Activated CD8-positive, alpha-beta memory T cell treated with anti-CD3 and anti-CD28 coated beads, Interleukin-2, amount 50 U/mL, for 48 hours (primary cell): ENCODE measurements at regions not wholly inside any gene's neighbourhood (a gene's known extent, or its start where the extent isn't known, plus 50 kb on each side); places are given as distances from the start of the nearest gene placed in this dataset.
"Not testable (repeated sequence)": the region's sequence is repeated elsewhere in the genome, so short reads cannot be mapped to it uniquely, and the experiment has no call there.

Experiments
- DNase-seq: peaks from one replicate; pipeline ENCODE4 v3.0.0-alpha.2; 2020

DNA sequence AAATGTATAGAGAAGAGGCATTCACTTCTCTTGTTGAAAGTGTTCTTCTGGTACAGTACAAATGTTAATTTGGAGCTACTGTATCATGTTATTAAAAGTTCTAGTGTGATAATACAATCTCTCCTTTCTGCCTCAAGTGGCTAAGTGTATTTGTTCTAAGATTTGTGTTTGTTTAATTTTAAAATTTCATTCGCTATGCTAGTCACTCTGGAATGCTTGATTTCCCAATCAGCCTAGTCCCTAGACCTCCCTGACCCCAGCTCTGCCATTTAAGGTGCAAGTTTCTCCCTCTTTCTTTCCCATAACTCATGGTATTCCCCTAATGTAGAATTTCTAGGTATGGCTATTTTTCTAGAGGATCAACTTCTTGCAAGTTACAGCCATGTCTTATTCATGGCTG lies 817.4 kb downstream of the STIM2 start:
- no peak for DNase-seq

DNA sequence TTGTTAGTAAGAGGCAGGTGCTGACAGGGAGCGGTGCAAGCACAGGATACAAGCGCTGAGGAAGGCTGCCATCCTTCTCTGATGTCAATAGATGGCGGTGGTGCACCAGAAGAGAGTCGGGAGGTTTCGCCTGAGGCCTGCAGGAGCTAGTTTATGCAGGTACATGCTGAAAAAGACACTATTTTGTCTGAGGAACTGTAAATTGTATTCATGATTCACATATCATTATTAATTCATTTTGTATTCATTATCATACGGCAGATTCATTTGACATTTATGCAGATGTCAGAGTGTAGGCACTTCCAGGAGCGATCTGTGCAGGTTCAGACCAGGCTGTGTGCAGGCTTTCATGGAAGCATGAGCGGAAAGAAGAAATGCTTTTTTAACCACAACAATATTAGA lies 824.0 kb downstream of the STIM2 start:
- peak; percentile 49 for DNase-seq

DNA sequence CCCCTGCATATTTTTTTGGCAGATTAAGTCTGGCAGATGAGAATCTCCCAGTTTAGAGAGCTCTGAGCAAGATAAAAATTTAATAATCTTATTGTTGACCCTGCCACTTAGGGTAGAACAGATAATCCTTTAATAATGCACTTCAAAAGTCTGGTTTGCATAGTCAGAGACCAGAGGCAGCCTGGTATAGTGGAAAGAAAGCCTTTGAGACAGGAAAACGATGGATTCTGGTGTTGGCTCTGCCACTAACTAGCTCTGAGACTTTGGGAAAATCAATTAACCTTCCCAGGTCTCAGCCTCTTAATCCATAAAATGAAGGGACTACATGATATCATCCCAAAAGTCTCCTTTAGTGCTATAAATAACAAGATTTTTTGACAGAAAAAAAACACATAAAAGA lies 824.5 kb downstream of the STIM2 start:
- no peak for DNase-seq

DNA sequence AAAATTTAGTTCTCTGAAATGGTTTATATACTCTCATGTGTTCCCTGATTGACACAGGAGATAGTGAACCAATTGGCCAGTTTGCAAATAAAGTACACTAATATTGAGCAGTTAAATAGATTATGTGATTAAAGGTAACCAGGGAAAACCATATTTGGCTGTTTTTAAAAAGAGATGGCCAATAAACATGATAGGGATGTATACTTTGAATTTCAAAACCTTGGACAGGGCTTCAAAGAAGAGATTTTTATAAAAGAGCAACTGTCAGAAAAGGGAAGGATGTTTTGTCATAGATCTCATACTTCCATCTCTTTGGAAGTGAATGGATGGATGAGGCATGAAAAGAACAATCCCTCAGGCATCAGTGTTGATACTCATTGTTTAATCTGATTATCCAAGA lies 825.3 kb downstream of the STIM2 start:
- no peak for DNase-seq

DNA sequence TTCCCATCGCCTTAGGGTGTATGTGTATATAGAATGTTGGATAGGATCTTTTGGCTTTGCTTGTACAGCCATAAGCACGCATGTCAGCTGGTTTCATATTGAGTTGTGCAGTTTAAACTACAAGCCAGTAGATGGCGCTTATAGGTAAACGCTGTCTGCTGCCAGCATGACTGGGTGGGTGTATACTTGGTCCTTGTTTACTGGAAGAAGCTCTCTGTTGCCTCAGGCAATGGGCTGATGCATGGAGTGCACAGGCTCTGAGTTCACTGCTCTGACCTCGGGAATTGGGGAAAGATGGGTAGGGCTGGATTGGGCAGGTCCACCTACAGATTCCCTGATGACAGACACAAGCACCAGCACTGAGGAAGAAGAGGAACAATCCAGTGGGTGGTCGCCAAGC lies 831.5 kb downstream of the STIM2 start:
- DNase-seq = no peak

DNA sequence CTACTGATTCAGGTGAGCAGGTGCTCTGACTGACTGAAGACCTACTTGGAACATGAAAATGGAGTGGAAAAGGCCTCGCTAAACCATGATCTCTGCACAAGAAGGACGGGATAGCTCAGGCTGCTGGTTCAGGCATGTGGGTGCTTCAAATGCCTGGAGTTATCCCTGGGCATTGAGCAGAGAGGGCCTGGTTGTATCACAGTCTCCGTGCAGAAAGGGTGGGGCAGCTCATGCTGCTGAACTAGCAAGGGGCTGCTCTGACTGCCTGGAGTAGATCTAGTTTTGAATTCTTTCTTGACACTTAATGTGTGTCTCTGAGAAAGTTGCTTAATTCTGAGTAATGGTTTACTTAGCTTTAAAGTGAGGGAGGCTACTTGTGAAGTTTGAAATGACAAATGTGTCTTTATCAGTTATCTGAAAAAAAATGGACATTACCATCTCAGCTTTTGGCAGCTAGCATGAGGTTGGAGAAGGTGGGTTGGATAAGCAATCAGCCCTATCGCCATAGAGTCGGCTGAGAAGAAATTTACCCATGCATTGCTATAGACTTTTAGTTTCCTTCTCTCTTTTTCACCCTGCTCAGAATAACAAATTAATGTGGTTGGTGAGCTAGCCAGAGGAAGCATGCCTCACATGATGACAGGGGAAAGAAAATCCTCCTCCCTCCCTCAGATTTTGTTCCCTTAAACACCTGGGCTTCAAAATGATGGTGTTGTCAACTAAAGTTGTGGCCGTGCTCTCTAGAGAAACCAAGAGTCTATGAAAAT lies 832.4 kb downstream of the STIM2 start:
- DNase-seq = no peak

DNA sequence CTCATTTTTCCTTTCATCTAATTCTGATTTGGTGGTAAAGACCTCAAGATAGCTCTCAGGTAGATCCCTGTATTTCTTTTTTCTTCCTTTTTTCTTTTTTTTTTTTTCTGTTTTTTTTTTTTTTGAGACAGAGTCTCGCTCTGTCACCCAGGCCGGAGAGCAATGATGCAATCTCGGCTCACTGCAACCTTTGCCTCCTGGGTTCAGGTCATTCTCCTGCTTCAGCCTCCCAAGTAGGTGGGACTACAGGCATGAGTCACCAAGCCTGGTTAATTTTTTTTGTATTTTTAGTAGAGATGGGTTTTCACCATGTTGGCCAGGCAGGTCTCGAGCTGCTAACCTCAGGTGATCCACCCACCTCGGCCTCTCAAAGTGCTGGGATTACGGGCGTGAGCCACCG lies 835.6 kb downstream of the STIM2 start:
- not testable (repeated sequence) for DNase-seq

DNA sequence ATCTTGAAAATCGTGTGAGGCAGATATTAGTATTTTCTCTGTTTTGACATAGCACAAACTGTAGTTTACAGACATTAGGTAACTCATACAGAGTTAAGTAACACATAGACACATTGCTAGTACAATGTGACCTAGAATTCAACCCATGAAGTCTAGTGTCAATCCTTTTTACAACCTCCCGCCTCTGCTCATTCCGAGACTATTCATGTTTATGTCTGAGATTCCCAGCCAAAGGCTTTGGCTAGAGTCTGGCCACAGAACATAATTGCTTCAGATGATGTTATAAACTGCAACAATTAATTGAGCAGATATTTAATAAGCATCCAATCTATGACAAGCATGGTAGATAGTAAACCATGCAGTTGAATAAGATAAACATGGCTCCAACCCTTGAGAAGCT lies 841.0 kb downstream of the STIM2 start:
- no peak for DNase-seq

DNA sequence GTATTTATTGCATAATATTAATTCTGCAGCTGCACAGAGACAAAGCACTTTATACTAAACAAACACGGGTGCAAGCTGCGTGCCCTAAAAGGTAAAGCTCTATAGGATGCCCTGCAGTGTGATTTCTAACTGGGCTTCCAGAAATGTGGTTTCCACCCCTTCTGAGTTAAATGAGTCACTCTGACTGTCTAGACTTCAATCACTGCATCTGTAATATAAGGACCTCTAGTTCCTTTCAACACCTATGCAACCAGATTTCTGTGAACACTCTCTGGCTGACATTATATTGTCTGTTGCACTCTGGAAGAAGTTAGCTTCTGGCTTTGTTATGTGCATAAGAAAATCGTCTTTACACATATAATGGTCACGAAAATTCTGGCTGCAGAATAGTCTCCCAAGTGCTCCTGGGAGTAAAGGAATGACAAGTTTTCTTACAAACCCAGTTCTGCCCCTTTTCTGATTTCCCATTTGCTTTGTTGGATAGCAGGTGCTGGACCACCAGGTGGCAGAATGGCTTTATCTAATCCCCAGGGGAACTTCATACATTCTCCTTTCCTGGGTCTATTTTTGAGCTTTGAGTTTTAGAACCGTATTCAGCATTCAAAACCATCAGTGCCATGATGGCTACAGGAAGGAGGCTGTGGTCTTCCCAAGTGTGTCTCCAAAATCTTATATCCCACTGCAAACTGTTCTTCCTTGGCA lies 842.2 kb downstream of the STIM2 start:
- no peak for DNase-seq

DNA sequence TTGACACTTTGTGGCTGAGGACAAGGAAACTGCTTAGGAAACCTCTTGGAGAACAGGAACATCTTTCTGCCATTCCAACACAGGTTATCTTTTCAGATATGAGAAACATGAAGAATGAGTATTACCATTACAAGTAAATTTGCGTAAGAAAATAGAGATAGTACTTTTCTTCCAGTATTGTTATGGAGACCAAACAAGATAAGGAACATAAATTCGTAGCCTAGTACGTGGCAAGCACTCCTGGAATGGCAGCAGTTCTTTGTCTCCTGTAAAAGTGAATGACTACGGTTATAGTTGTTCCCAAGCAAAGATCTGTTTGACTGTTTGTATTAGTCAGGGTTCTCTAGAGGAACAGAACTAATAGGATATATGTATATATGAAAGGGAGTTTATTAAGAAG lies 843.1 kb downstream of the STIM2 start:
- DNase-seq = no peak

DNA sequence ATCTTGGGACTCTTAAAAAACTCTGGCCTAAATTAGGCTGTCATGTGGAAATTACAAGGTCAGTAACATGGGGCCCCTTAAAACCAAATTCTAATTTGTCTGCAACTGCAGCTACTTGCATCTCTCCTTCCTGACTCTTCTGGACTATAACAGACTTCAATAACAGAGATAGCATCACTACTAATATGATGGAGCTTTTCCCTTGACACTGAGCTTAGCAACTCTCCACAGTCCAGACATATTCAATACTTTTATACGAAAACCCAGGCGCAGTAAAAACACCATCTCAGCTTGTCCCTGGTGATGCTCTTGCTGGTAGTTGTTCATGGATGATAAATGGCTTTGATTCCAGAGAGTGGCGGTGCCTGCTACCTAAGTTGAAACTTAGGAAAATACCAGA lies 850.4 kb downstream of the STIM2 start:
- no peak for DNase-seq

DNA sequence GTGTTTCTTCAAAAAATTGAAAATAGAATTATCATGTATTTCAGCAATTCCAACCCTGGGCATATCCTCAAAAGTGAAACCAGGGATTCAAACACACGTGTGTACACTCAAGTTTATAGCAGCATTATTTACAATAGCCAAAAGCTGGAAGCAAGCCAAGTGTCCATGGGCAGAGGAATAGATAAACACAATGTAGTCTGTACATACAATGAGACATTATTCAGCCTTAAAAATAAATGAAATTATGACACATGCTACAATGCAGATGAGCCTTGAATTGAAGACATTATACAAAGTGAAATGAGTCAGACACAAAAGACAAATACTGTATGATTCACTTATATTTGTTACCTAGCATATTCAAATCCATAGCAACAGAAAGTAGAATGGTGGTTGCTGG lies 853.4 kb downstream of the STIM2 start:
- no peak for DNase-seq

DNA sequence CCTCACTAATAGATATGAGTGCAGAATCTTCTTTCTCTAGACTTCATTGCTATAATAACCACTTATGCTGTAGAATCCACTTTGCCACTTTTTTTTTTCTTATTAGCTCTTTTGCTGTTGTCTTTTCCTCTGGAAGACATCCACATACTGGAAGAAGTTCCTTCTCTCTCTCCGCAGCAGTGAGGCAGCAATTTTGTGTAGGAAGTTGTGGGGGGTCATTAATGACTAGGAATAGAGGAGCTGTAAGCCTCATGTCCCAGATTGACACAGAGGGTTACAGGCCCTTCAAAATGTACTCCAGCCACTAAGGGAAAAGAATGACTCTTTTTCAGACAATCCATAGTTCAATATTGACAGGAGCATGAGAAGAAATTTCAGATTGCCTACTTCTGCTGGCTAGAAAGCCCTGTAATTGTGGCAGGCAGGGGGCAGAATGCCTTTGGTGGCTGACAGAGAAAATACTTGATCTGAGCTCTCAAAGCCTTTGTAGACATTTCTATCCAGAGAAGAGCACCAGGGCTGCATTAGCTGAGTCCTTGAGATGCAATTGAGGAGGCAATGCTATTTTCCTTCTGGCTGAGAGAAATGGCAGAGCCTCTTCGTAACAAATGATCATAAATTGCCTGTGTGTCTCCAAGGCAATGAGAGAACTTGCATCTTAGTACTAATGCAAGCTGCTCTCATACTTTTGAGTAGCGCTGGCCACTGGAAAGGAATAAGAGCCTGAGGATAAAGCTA lies 856.2 kb downstream of the STIM2 start:
- DNase-seq = no peak

DNA sequence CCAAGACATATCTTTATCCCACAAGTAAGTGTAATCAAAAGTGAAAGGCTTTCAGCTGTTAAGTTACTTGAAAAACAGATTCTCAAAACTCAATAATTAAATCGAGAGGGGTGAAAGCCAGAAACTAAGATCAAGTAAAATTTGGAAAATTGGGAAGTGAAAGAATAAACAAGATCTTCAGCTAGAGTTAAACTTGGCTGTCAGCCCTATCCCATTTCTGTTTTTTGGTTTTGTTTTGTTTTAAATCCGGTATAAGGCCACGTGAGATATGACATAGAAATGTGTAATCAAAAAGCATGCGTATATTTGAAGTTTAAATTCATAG lies 856.8 kb downstream of the STIM2 start:
- no peak for DNase-seq

DNA sequence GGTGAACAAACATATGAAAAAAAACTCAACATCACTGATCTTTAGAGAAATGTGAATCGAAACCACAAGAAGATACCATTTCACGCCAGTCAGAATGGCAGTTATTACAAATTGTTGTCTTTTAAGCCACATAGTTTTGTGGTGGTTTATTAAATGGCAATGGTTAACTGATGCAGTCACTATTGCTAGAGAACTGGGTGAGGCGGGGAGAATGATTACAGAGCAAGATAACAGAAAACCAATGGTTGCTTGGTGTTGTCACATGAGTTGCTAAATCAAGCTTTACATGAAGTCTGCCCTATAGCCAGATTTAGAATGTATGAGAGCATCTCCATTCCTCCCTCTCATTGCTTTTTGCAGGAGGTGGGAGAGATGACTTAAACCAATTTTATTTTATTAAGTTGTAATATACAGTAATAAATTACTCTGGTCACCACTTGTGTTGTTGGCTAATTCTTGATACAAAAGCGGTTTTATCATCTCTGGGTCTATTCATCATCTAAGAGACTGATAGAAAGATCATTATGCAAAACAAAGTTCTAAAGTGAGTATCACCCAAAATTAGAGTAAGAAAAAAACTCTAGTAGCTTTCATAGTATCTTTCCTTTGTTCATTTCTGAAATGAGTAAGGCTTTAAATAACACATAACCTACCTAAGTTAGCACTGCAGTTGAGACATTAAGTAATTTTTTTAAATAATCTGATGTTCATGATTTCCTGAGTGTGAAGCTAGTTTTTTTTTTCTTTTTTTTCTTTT lies 859.5 kb downstream of the STIM2 start:
- DNase-seq = no peak

DNA sequence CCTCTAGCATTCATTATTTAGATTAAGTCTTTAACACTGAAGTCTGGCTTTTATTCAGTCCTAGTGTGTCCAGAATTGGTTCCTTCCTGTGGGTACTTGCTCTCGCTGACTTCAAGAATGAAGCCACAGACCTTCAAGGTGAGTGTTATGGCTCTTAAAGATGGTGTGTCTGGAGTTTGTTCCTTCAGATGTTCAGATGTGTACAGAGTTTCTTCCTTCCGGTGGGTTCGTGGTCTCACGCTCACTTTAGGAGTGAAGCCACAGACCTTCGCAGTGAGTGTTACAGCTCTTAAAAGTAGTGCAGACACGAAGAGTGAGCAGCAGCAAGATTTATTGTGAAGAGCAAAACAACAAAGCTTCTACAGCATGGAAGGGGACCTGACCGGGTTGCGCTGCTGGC lies 860.6 kb downstream of the STIM2 start:
- DNase-seq = no peak

DNA sequence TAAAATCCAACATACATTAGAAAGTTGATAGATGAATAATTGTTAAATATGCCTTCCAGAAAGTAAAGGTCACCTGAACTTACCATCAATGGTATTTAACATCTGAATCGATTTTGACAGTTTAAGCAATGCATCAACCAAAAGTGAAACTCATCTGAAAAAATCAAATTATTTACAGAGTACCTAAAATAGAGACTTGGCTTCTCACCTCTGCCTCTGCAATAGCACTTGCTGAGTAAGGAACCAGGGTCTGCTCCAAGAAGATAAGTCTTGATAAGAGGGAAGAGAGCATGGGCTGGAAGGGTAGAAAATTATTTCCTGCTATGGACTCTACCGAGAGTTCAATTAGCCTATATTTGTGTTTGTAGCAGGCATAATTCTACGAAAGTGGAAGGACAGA lies 868.3 kb downstream of the STIM2 start:
- no peak for DNase-seq

DNA sequence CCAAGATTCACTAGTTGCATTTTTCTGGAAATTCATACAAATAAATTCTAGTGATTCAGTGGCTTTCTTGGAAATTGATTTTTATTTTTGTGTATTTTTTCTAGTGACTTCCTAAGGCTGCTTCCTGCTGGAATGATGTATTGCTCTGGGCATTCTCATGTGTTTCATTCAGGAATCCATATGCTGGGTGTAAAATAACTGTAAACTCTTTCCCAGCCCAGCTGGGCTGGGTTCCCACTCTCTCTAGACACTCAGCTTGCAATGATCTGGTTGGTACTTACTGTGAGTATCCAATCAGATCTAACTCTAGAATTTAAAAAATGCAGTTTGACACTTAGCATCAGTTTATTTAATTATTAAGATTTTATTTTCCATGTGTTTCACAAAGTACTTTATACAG lies 882.2 kb downstream of the STIM2 start:
- DNase-seq = no peak

DNA sequence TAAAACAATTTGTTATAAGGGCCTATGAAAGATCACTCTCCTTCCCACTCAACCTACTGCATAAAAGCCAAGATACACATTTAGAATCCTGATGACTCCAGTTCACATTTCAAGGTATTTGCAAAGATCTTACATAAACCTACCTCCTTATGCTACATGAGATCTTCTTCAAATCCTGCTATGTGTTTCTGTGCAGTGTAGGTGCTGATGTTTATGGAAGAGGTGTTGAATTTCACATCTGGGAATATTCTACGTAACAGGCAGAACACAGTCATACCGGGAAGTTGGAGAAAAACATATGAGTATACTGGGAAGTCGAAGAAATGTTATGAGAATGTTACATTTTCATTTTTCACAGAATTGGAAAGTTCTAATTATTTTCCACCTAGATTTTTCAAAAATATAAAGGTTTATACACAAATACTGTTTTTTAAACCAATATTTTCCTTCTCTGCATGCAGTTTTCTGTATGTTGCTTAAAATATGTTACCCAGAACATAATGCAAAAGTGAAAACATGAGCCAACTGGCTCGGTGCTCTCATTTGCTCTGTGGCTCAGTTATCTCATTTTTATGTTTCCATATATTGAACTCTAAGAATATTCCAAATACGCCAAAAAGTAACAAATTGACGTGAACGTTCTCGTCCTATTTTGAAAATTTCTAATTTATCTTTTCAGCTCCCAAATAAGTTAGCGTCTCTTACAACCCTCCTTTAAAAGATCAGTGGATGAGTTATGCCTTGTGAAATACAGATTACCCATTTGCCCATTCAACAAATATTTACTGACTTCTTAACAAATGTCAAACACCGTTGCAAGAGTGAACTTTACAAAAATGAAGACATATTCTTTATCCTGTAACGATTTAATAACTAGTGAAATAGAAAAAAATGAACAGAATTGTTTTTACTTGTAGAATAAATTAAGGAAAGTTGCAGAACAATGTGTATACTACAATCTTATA lies 899.3 kb downstream of the STIM2 start:
- no peak for DNase-seq

DNA sequence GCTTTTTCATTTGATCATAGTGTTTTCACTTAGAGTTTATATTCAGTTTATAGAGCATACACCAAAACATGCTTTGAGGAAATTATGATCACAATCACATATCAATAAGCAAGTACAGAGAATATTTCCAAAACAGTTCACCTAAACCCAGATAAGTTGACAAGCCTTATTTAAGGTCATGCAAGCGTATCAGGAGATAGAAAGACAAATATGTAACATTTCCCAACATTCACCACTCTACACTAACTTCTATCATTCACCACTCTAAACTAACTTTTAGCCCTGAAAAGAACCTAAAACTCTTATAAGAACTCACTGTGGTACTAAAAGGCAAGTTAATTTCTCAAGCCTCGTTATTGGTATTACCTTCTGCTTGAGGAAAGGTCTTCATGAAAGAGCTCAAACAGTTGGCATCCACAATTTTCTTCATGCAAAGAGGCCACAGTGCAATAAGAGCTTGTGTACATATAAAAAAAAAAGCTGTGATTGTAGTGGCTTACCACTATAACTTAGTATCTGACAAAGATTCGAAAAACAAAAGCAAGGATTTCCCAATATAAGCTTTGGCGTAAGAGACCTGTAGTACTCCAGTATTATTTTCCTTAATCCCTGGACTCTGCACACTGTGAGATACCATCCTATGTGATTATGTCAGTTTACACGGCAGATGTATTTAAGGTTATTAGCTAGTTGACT lies 903.3 kb downstream of the STIM2 start:
- no peak for DNase-seq

DNA sequence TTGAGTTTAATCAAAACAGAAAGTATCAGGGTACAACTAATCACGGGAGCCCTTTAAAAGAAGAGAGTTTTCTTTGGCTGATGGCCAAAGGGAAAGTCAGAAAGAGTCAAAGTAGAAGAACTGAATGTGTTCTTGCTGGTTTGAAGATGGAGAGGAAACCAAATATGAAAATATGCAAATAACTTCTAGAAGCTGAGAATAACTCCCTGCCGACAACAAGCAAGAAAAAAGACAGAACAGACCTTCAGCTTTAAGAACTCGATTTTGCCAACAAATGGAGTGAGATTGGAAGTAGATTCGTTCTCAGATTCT lies 903.8 kb downstream of the STIM2 start:
- DNase-seq = no peak

DNA sequence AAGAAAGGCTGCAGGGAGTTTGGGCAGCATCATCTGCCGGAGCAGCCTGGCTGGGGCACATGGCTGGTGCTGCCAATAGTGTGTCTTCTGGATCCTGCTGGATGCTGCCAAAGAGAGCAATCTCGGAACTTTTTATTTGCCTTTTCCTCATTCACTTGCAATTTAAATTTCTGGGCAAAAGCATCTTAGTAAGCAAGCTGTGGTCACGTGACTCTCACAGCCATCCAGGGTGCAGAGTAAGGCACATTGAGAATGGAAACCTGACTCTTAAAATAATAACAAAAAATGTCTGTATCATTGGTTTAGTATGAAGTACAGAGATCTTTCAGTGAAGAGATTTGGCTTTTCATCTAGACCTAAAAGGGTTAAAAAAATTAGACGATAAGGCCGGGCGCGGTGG lies 910.3 kb downstream of the STIM2 start:
- DNase-seq = no peak
